IMR-90 (cell line): ENCODE measurements at regions not wholly inside any gene's neighbourhood (a gene's known extent, or its start where the extent isn't known, plus 50 kb on each side); places are given as distances from the start of the nearest gene placed in this dataset.
A peak's percentile ranks its signal among the peaks of the same experiment; 100 is the strongest.

Experiments used
- ATAC-seq: fragments of 200-7000 bp; cut with Tn5 transposase; 2 replicates; pipeline ENCODE4 v1.9.1; 2020; ENCODE audit warnings: low read depth, mild to moderate bottlenecking, moderate library complexity
- BruUV-seq: library from RNA; stranded (reverse); fragments of 400-500 nt; replicated peaks from 2 replicates; lab custom pipeline; 2021; lab: Mats Ljungman, UMichigan
- CTCF ChIA-PET: fragments of 300-600 bp; formaldehyde crosslinking; extraction: SDS; loops from one replicate; lab custom pipeline; 2021; ENCODE audit warnings: antibody characterized with exemption; lab: Yijun Ruan, JAX
- POLR2A ChIA-PET: fragments of 300-600 bp; sonication (Branson Sonifier 250); formaldehyde crosslinking; loops from one replicate; lab custom pipeline; 2022; ENCODE audit warnings: antibody characterized with exemption; ENCODE audit not compliant: unreplicated experiment; lab: Charles Lee
- DNase-seq: peaks from one replicate; pipeline ENCODE4 v3.0.0; 2013
- H2AFZ ChIP-seq: replicated peaks from 2 replicates; pipeline ENCODE3; 2013; ENCODE audit warnings: low read length, mild to moderate bottlenecking; ENCODE audit not compliant: poor library complexity
- H2AK5ac ChIP-seq: 2 replicates; pipeline ENCODE4 v1.6.1; 2013; ENCODE audit warnings: low read depth, low read length, inconsistent platforms
- H2AK9ac ChIP-seq: replicated peaks from 2 replicates; pipeline ENCODE3; 2013; ENCODE audit warnings: mild to moderate bottlenecking, low read depth, low read length, moderate library complexity; ENCODE audit not compliant: poor library complexity
- H2BK120ac ChIP-seq: 2 replicates; pipeline ENCODE4 v1.6.1; 2013; ENCODE audit warnings: low read depth, low read length, inconsistent platforms
- H2BK15ac ChIP-seq: 3 replicates; pipeline ENCODE4 v1.6.1; 2013; ENCODE audit warnings: low read depth, low read length, inconsistent platforms
- H2BK20ac ChIP-seq: 2 replicates; pipeline ENCODE4 v1.6.1; 2013; ENCODE audit warnings: low read depth, mild to moderate bottlenecking, inconsistent platforms, low read length, moderate library complexity
- H2BK5ac ChIP-seq: 2 replicates; pipeline ENCODE4 v1.6.1; 2013; ENCODE audit warnings: mild to moderate bottlenecking, low read depth, low read length, inconsistent platforms; ENCODE audit not compliant: poor library complexity, severe bottlenecking
- H3K14ac ChIP-seq: replicated peaks from 2 replicates; pipeline ENCODE4 v1.6.1; 2013; ENCODE audit warnings: low read depth, low read length, inconsistent platforms
- H3K18ac ChIP-seq: 2 replicates; pipeline ENCODE4 v1.6.1; 2013; ENCODE audit warnings: low read depth, low read length, control low read depth
- H3K23ac ChIP-seq: 2 replicates; pipeline ENCODE4 v1.6.1; 2013; ENCODE audit warnings: low read depth, low read length, inconsistent platforms
- H3K27ac ChIP-seq: 2 replicates; pipeline ENCODE4 v1.5.1; 2013; ENCODE audit warnings: mild to moderate bottlenecking, control low read depth, low read length; ENCODE audit not compliant: insufficient read depth
- H3K27me3 ChIP-seq: 2 replicates; pipeline ENCODE4 v1.6.1; 2013; ENCODE audit warnings: low read length; ENCODE audit not compliant: control insufficient read depth, insufficient read depth
- H3K36me3 ChIP-seq: 2 replicates; pipeline ENCODE4 v1.6.1; 2013; ENCODE audit warnings: low read length, mixed read lengths; ENCODE audit not compliant: control insufficient read depth, insufficient read depth
- H3K4ac ChIP-seq: 2 replicates; pipeline ENCODE4 v1.6.1; 2013; ENCODE audit warnings: low read depth, low read length, inconsistent platforms
- H3K4me1 ChIP-seq: 2 replicates; pipeline ENCODE4 v1.6.1; 2013; ENCODE audit warnings: low read length, mixed read lengths; ENCODE audit not compliant: control insufficient read depth, insufficient read depth
- H3K4me2 ChIP-seq: 2 replicates; pipeline ENCODE4 v1.6.1; 2013; ENCODE audit warnings: low read depth, mild to moderate bottlenecking, control low read depth, low read length, moderate library complexity
- H3K4me3 ChIP-seq: 2 replicates; pipeline ENCODE4 v1.5.1; 2013; ENCODE audit warnings: low read depth, mild to moderate bottlenecking, control low read depth, low read length, moderate library complexity; ENCODE audit not compliant: insufficient read depth
- H3K56ac ChIP-seq: 2 replicates; pipeline ENCODE4 v1.6.1; 2013; ENCODE audit warnings: low read length, inconsistent platforms; ENCODE audit not compliant: insufficient read depth; ENCODE audit errors: extremely low read depth
- H3K79me1 ChIP-seq, 2 experiments: 2 replicates each; pipeline ENCODE4 v1.6.1; 2013; ENCODE audit warnings: low read length in 2 of 2, inconsistent platforms in 1 of 2, low read depth in 1 of 2
- H3K9ac ChIP-seq: 2 replicates; pipeline ENCODE4 v1.6.1; 2013; ENCODE audit warnings: low read depth, low read length, control low read depth
- H3K9me1 ChIP-seq: 2 replicates; pipeline ENCODE4 v1.6.1; 2013; ENCODE audit warnings: low read length, inconsistent platforms; ENCODE audit not compliant: insufficient read depth
- H3K9me3 ChIP-seq: 2 replicates; pipeline ENCODE4 v1.6.1; 2013; ENCODE audit warnings: low read length; ENCODE audit not compliant: control insufficient read depth, insufficient read depth
- H4K20me1 ChIP-seq: 2 replicates; pipeline ENCODE4 v1.6.1; 2013; ENCODE audit warnings: low read length, inconsistent platforms; ENCODE audit not compliant: insufficient read depth
- H4K5ac ChIP-seq: 2 replicates; pipeline ENCODE4 v1.6.1; 2013; ENCODE audit warnings: mild to moderate bottlenecking, low read depth, low read length, control low read depth
- H4K8ac ChIP-seq, 2 experiments: 2 replicates each; pipeline ENCODE4 v1.6.1; 2013; ENCODE audit warnings: low read depth in 2 of 2, low read length in 2 of 2, control low read depth in 1 of 2, inconsistent platforms in 1 of 2
- H4K91ac ChIP-seq: 2 replicates; pipeline ENCODE4 v1.6.1; 2013; ENCODE audit warnings: low read depth, low read length, inconsistent platforms; ENCODE audit not compliant: insufficient read depth
- MXI1 ChIP-seq: IDR thresholded peaks from 2 replicates; pipeline ENCODE4 v1.6.1; 2012; ENCODE audit warnings: low read depth, mild to moderate bottlenecking, low read length, moderate library complexity, borderline replicate concordance
- POLR2A ChIP-seq: IDR thresholded peaks from 2 replicates; pipeline ENCODE4 v1.6.1; 2012; ENCODE audit warnings: mild to moderate bottlenecking, low read depth, low read length
- RAD21 ChIP-seq: IDR thresholded peaks from 2 replicates; pipeline ENCODE4 v1.6.1; 2012; ENCODE audit warnings: low read length, improper control_type of control experiment
- RFX5 ChIP-seq: IDR thresholded peaks from 2 replicates; pipeline ENCODE4 v1.8.0; 2012; ENCODE audit warnings: low read depth, mild to moderate bottlenecking, low read length, moderate library complexity
- WGBS, 2 experiments: methylation state at CpG; one replicate each; pipeline versions ENCODE4 v1.1.5 to v1.1.7; 2013; ENCODE audit warnings: missing lambda C conversion rate in 2 of 2; ENCODE audit not compliant: insufficient read length in 1 of 2; ENCODE audit errors: extremely low coverage in 2 of 2; 5-methylcytosine and 5-hydroxymethylcytosine counted together
- dilution Hi-C: fragments of 300-500 bp; cut with HindIII; formaldehyde crosslinking; loops from one replicate; pipeline ENCODE4 v1.14.3; 2018; ENCODE audit warnings: low sequenced_read_pairs; ENCODE audit not compliant: unreplicated experiment
- in situ Hi-C: fragments of 300-500 bp; cut with MboI; formaldehyde crosslinking; loops from 3 replicates; pipeline ENCODE4 v1.14.3; 2019; ENCODE audit warnings: low sequenced_read_pairs, inconsistent platforms, mixed read lengths
- intact Hi-C: fragments of 100-400 bp; cut with micrococcal nuclease; formaldehyde crosslinking; loops from 2 replicates; pipeline ENCODE4 v1.10.0; 2022

- no TSS peak for BruUV-seq
- ATAC-seq: no peak
- POLR2A ChIA-PET: no interaction called here
Observed at GRCh38 chr5:142507531-142508372, 178.1 kb downstream of the FGF1 start.

More at GRCh38 chr5:142507531-142508372, 178.1 kb downstream of the FGF1 start:
- H2AK5ac ChIP-seq: no peak overlapping the region
- dilution Hi-C loops (no loop called here), in situ Hi-C loops (no loop called here), intact Hi-C loops (no loop called here)
- H3K14ac ChIP-seq: no peak overlapping the region
- H3K56ac ChIP-seq: no peak overlapping the region
- H3K36me3 ChIP-seq: no peaks in the 10 kb centered on the region
- no peak overlapping the region for H4K8ac ChIP-seq
- no peak overlapping the region for H2BK5ac ChIP-seq
- no peak for DNase-seq
- no peak overlapping the region for H2BK120ac ChIP-seq
- no peak overlapping the region for H3K27ac ChIP-seq
- H3K4me2 ChIP-seq: no peak overlapping the region
- no peaks in the 10 kb centered on the region for H3K27me3 ChIP-seq
- TF ChIP-seq RFX5 (no peak), RAD21 (no peak), MXI1 (no peak), POLR2A (no peak)
- no peak overlapping the region for H3K9ac ChIP-seq
- no peak overlapping the region for H3K4me3 ChIP-seq
- no peak overlapping the region for H2BK15ac ChIP-seq
- H2AFZ ChIP-seq: no peak overlapping the region
- H3K23ac ChIP-seq: no peak overlapping the region
- CTCF ChIA-PET: no interaction called here
- no peaks in the 10 kb centered on the region for H4K20me1 ChIP-seq
- no peak overlapping the region for H3K18ac ChIP-seq
- no peak overlapping the region for H4K5ac ChIP-seq
- peaks cover 10% of the 10 kb centered on the region for H3K9me1 ChIP-seq
- no peaks in the 10 kb centered on the region for H3K9me3 ChIP-seq
- H4K91ac ChIP-seq: no peak overlapping the region
- H3K4ac ChIP-seq: no peak overlapping the region
- no peaks in the 10 kb centered on the region for H3K79me1 ChIP-seq
- H2BK20ac ChIP-seq: 0 out of 2 replicates have a peak overlapping the region, but pooled peaks have one; percentile 5
- no peak overlapping the region for H2AK9ac ChIP-seq
- H3K4me1 ChIP-seq: peaks cover 11% of the 10 kb centered on the region
- WGBS, 2 experiments: 93% methylated on average over 3 of the region's 21 CpGs; no CpG with 5 or more reads in 1 of the 2 experiments
